Mesothelial cell of epicardium (in vitro differentiated cells): ENCODE measurements at regions not wholly inside any gene's neighbourhood (a gene's known extent, or its start where the extent isn't known, plus 50 kb on each side); places are given as distances from the start of the nearest gene placed in this dataset.
A peak's percentile ranks its signal among the peaks of the same experiment; 100 is the strongest.

Experiments used
- DNase-seq, 2 experiments: peaks; one replicate each; pipeline ENCODE4 v3.0.0; 2021; ENCODE audit warnings: low spot score in 2 of 2; ENCODE audit not compliant: unreplicated experiment in 2 of 2
- H3K27ac Mint-ChIP-seq: 2 replicates; pipeline ENCODE4 v1.8.0; 2021; ENCODE audit warnings: mixed read lengths
- H3K27me3 Mint-ChIP-seq: 2 replicates; pipeline ENCODE4 v1.8.0; 2021; ENCODE audit warnings: low read depth, mixed read lengths
- H3K36me3 Mint-ChIP-seq: 2 replicates; pipeline ENCODE4 v1.8.0; 2021; ENCODE audit warnings: mixed read lengths
- H3K4me1 Mint-ChIP-seq: 2 replicates; pipeline ENCODE4 v1.8.0; 2021; ENCODE audit warnings: mixed read lengths
- H3K4me3 Mint-ChIP-seq: 2 replicates; pipeline ENCODE4 v1.8.0; 2021; ENCODE audit warnings: mild to moderate bottlenecking, moderate library complexity, mixed read lengths
- H3K9me3 Mint-ChIP-seq: 2 replicates; pipeline ENCODE4 v1.8.0; 2021; ENCODE audit warnings: mixed read lengths
- TF ChIP-seq, protein P1 (sequence below): fragments of 200-600 bp; sonication (generic); IDR thresholded peaks from one replicate; pipeline ENCODE4 v1.5.0; 2021; ENCODE audit warnings: antibody characterized with exemption; ENCODE audit not compliant: unreplicated experiment

DNA sequence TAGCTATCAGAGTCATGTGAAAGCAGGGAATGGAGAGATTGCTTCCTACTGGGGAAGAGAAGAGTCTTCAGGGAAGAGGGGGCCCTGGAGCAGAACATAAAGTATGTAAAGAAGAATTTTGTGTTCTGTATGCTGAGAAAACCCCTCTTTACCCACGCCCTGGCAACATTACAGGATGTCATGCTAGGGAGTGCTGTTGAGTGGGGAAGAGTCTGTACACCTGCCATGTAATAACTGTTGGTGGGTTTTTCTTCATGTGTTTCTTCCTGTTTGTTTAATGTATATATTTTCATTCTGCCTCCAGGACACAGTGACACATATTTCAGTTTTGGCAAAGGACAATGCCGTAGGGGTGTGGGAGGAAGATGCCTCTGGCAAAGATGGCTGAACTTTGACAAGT is 122.8 kb upstream of the LPP start:
- TF ChIP-seq, protein P1, sequence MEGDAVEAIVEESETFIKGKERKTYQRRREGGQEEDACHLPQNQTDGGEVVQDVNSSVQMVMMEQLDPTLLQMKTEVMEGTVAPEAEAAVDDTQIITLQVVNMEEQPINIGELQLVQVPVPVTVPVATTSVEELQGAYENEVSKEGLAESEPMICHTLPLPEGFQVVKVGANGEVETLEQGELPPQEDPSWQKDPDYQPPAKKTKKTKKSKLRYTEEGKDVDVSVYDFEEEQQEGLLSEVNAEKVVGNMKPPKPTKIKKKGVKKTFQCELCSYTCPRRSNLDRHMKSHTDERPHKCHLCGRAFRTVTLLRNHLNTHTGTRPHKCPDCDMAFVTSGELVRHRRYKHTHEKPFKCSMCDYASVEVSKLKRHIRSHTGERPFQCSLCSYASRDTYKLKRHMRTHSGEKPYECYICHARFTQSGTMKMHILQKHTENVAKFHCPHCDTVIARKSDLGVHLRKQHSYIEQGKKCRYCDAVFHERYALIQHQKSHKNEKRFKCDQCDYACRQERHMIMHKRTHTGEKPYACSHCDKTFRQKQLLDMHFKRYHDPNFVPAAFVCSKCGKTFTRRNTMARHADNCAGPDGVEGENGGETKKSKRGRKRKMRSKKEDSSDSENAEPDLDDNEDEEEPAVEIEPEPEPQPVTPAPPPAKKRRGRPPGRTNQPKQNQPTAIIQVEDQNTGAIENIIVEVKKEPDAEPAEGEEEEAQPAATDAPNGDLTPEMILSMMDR: no peak
- DNase-seq: no peak
- Mint-ChIP-seq H3K27me3 (no peaks in the 10 kb centered on the region), H3K27ac (no peak overlapping the region), H3K4me1 (peaks cover 3% of the 10 kb centered on the region), H3K4me3 (no peak overlapping the region), H3K36me3 (no peaks in the 10 kb centered on the region), H3K9me3 (peaks cover 11% of the 10 kb centered on the region)

DNA sequence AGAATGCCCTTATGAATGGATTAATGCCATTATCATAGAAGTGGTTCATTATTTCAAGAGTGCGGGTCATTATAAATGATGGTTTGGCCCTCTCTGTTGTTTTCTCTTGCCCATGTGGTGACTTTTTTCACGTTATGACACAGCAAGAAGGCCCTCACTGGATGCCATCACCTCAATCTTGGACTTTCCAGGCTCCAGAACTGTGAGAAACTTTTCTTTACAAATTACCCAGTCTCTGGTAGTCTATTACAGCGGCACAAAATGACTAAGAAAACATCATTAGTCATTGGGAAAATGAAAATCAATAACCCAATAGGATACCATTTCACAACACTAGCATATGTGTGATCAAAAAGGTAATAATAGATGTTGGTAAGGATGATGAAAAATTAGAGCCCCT is 119.0 kb upstream of the LPP start:
- H3K27me3 Mint-ChIP-seq: peaks cover 3% of the 10 kb centered on the region
- H3K27ac Mint-ChIP-seq: no peak overlapping the region
- no peak for DNase-seq
- H3K4me1 Mint-ChIP-seq: peaks cover 13% of the 10 kb centered on the region
- peaks cover 11% of the 10 kb centered on the region for H3K9me3 Mint-ChIP-seq
- TF ChIP-seq, protein P1: no peak
- no peaks in the 10 kb centered on the region for H3K36me3 Mint-ChIP-seq
- no peak overlapping the region for H3K4me3 Mint-ChIP-seq

DNA sequence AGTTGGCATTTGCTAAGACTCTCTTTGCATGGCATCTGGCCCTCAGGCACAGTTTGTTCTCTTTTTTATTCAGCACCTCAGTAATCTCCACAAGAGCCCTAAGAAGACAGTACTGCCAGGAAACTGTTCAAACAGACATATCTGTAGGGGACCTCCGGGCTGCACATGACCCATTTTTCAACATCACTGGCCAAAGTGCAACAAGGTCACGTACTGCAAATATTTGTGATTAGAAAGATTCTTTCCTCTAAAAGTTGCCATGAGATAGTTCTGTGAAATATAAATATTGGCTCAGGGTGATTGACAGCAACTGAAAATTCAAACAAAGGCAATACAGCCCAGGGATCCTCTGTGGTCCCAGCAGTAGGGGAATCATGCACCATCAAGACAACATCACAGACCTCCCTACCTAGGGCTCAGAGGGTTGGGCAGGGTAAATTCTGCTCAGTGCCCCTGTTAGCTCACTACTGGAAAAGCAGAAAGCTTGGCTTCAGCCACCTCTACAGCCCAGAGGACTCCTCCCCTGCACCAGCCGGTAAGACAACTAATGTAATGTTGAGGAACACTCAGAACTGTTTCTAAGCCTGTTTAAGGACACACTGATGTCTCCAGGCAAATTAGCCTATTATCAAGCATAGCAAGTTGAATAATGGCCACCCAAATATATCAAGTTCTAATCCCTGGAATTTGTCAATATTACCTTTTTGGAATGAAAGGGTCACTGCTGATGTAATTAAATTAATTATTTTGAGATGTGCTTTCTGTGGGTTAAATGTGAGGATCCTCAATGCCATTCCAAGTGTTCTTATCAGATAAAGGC is 117.4 kb upstream of the LPP start:
- TF ChIP-seq, protein P1: no peak
- Mint-ChIP-seq H3K27ac (no peak overlapping the region), H3K4me3 (no peak overlapping the region), H3K4me1 (peaks cover 13% of the 10 kb centered on the region), H3K27me3 (peaks cover 3% of the 10 kb centered on the region), H3K9me3 (peaks cover 11% of the 10 kb centered on the region), H3K36me3 (no peaks in the 10 kb centered on the region)
- DNase-seq: no peak

DNA sequence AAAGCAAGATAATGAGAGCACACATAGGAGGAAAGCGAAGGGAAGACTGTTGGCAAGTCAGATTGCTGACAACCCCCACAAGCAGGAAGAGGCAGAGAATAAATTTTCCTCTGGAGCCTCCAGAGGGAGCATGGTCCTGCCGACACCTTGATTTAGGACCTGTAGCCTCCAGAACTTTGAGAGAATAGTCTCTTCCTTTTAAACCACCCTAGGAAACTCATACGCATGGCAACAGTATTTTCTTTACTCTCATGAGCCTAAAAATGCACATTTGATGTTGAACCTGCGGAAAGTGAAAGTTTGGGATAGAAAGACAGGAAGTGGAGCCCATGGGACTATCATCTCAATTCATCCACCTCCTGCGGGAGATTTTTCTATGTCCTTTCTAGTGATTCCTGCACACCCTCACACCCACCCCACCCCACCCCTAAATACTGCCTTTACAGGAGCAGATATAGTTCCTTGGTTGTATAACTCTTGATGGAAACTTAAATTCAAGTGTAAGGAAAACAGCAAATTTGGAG is 116.7 kb upstream of the LPP start:
- Mint-ChIP-seq H3K9me3 (peaks cover 10% of the 10 kb centered on the region), H3K27me3 (peaks cover 3% of the 10 kb centered on the region), H3K4me3 (no peak overlapping the region), H3K36me3 (no peaks in the 10 kb centered on the region), H3K4me1 (peaks cover 13% of the 10 kb centered on the region), H3K27ac (no peak overlapping the region)
- DNase-seq: no peak
- TF ChIP-seq, protein P1: peak; percentile 13

DNA sequence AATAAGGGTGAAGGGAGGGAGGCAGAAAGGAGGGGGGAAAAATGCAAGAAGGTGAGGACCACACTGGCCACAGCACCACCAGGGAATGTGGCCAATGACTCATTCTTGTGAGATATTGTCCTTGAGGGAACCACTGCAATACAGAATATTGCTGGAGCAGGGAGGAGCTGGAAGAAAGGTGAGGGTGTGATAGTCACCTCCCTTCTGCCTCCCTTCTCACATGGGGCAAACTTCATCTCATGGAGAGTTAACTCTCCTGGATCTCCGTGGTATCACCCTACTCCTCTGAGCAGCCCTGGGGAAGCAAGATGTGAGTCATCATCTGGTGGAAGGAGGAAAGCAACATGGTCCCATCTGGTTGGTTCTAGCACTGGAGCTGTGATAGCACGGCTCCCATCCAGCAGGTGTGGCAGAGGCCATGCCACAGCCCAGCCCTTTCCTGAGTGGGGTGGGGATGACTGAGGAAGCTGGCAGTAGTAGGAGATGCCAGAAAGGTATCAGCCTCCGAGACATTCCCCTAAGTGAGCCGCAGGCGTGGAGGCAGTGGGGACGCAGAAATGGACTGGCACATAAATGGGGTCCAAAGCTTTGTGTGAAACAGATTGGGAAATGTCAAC is 115.9 kb upstream of the LPP start:
- H3K9me3 Mint-ChIP-seq: peaks cover 5% of the 10 kb centered on the region
- H3K27me3 Mint-ChIP-seq: peaks cover 3% of the 10 kb centered on the region
- H3K27ac Mint-ChIP-seq: no peak overlapping the region
- DNase-seq: no peak
- peaks cover 13% of the 10 kb centered on the region for H3K4me1 Mint-ChIP-seq
- no peak overlapping the region for H3K4me3 Mint-ChIP-seq
- TF ChIP-seq, protein P1: no peak
- no peaks in the 10 kb centered on the region for H3K36me3 Mint-ChIP-seq
